SU-DHL-6 (cell line): ENCODE measurements at regions not wholly inside any gene's neighbourhood (a gene's known extent, or its start where the extent isn't known, plus 50 kb on each side); places are given as distances from the start of the nearest gene placed in this dataset.

Experiments
- CTCF ChIP-seq: fragments of 200-600 bp; sonication (generic); IDR thresholded peaks from one replicate; pipeline ENCODE4 v1.5.1; 2017; ENCODE audit warnings: antibody characterized with exemption, mild to moderate bottlenecking, low read length, moderate library complexity; ENCODE audit not compliant: insufficient read depth, poor library complexity, severe bottlenecking
- EZH2phosphoT487 ChIP-seq: fragments of 200-600 bp; sonication (generic), shearing (Covaris generic); conservative IDR thresholded peaks from 2 replicates; pipeline ENCODE4 v1.6.1; 2018; ENCODE audit warnings: mild to moderate bottlenecking, antibody characterized with exemption, low read length, moderate library complexity, mixed read lengths

- TF ChIP-seq CTCF = no peak
- TF ChIP-seq EZH2phosphoT487 = no peak
Observed at GRCh38 chr2:181320638-181321037, 136.5 kb upstream of the ITGA4 start.
